Body of pancreas (tissue), 4 donors: ENCODE measurements at regions not wholly inside any gene's neighbourhood (a gene's known extent, or its start where the extent isn't known, plus 50 kb on each side); places are given as distances from the start of the nearest gene placed in this dataset.

Experiments
- CTCF ChIP-seq, 7 experiments: fragments of 450-650 bp in 4 of 7; fragments of 200-600 bp in 3 of 7; sonication (generic) in 3 of 7; IDR thresholded peaks; one replicate each; pipeline ENCODE4 v1.5.1; 2016 to 2019; ENCODE audit warnings: antibody characterized with exemption in 7 of 7
- POLR2A ChIP-seq, 3 donors: fragments of 450-650 bp; IDR thresholded peaks; one replicate each; pipeline ENCODE4 v1.6.1; 2016; ENCODE audit warnings: antibody characterized with exemption in 3 of 3, mild to moderate bottlenecking in 2 of 3

GRCh38 chr4:71201817-71202576 lies 136.8 kb upstream of the SLC4A4 start:
- TF ChIP-seq POLR2A (IDR thresholded peaks at IDR 0.05) (no peak), CTCF (IDR thresholded peaks at IDR 0.05) (no peak)
